C4-2B (cell line): ENCODE measurements at regions not wholly inside any gene's neighbourhood (a gene's known extent, or its start where the extent isn't known, plus 50 kb on each side); places are given as distances from the start of the nearest gene placed in this dataset.

Experiments
- CTCF ChIP-seq: fragments of 450-650 bp; conservative IDR thresholded peaks from 2 replicates; pipeline ENCODE4 v1.5.1; 2017; ENCODE audit warnings: mild to moderate bottlenecking
- ZFX ChIP-seq: fragments of 450-650 bp; IDR thresholded peaks from 2 replicates; pipeline ENCODE4 v1.6.1; 2017

- no peak for TF ChIP-seq CTCF
- no peak for TF ChIP-seq ZFX
These were observed 1367.5 kb downstream of the BRD1 start for GRCh38 chr22:48459859-48460823.
